Psoas muscle (tissue), 7 donors: ENCODE measurements at regions not wholly inside any gene's neighbourhood (a gene's known extent, or its start where the extent isn't known, plus 50 kb on each side); places are given as distances from the start of the nearest gene placed in this dataset.

Experiments
- ATAC-seq, 4 donors: fragments of 200-7000 bp; cut with Tn5 transposase; one replicate each; pipeline ENCODE4 v1.9.1; 2020; ENCODE audit warnings: moderate library complexity in 3 of 4, mild to moderate bottlenecking in 2 of 4
- DNase-seq, 2 donors: peaks; one replicate each; pipeline ENCODE4 v3.0.0-alpha.2; 2020
- H3K27ac ChIP-seq: fragments of 200-600 bp; one replicate; pipeline ENCODE4 v1.8.0; 2022
- H3K27me3 ChIP-seq, 3 donors: fragments of 200-600 bp in 1 of 3; one replicate each; pipeline versions ENCODE4 v1.6.1 to v1.8.0; 2013 to 2022; ENCODE audit warnings: low read length in 2 of 3, mild to moderate bottlenecking in 2 of 3, moderate library complexity in 1 of 3; ENCODE audit not compliant: insufficient read depth in 3 of 3
- H3K36me3 ChIP-seq, 2 donors: fragments of 200-600 bp in 1 of 2; one replicate each; pipeline versions ENCODE4 v1.6.1 to v1.8.0; 2013 to 2022; ENCODE audit warnings: low read depth in 1 of 2, mild to moderate bottlenecking in 1 of 2, moderate library complexity in 1 of 2; ENCODE audit not compliant: insufficient read depth in 1 of 2
- H3K4me1 ChIP-seq: fragments of 200-600 bp; one replicate; pipeline ENCODE4 v1.8.0; 2022
- H3K4me3 ChIP-seq: fragments of 200-600 bp; one replicate; pipeline ENCODE4 v1.8.0; 2022; ENCODE audit warnings: mild to moderate bottlenecking
- H3K9me3 ChIP-seq: fragments of 200-600 bp; one replicate; pipeline ENCODE4 v1.8.0; 2022
- WGBS, 3 donors: extraction: QIAGEN DNeasy Blood & Tissue Kit; methylation state at CpG; one replicate each; pipeline versions ENCODE4 v1.1.6 to v1.1.7; 2013; 5-methylcytosine and 5-hydroxymethylcytosine counted together
- intact Hi-C, 2 donors: fragments of 100-400 bp; cut with DNase I; formaldehyde crosslinking; loops; one replicate each; pipeline versions ENCODE4 v1.11.0 to v1.14.2; 2022
- TF ChIP-seq, protein P1 (sequence below): fragments of 200-600 bp; IDR thresholded peaks from one replicate; pipeline ENCODE4 v1.8.0; 2022; ENCODE audit warnings: antibody characterized with exemption
- donor health status: healthy with polysubstance abuse.
- donor health status: DM: no; HTN: no; CAD: no; lungs with moderate emphysema.
- donor health status: Bipolar disorder and iron deficiency.
- donor health status: healthy.
- donor health status: DM: yes; HTN: yes; CAD: no.
- donor health status: DM: no; HTN: no; CAD: no.
- donor health status: DM: yes; HTN: yes; CAD: no.

DNA sequence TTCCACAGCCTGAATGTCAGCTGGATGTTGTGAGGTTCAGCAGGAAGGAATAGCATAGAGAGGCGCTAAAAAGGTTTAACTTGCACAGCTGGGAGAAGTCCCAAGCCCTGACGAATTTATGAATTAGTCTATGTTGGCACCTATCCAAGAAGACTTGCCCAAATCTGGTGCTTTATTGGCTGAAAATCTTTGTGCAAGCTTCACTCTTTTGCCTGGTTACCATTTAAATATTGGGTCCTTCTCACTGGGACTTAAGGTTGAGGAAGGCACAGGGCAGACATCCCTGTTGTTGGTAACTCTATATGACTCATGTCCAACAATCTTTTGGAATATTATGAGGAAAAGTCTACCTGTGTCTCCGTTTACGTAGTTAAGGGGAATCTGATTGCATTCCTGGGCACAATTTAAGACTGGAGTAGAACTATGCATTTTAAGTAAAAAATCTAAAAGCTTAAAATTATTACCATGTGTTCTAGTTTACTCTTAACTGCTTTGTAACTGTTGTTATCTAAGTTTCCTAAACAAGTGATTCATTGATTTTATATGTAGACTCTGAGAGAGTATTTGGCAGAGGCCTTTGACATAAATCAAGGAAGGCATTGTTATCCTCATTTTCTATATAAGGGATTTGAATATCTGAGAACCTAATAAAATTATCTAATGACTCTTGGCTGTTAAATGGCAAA is 181.7 kb upstream of the DPYD start:
- WGBS, 3 donors = 42 to 46% (median 44%) methylated on average over 4 of the region's 4 CpGs
- H3K4me3 ChIP-seq = no peak overlapping the region
- no peaks in the 10 kb centered on the region for H3K27me3 ChIP-seq
- H3K36me3 ChIP-seq = no peaks in the 10 kb centered on the region
- TF ChIP-seq, protein P1, sequence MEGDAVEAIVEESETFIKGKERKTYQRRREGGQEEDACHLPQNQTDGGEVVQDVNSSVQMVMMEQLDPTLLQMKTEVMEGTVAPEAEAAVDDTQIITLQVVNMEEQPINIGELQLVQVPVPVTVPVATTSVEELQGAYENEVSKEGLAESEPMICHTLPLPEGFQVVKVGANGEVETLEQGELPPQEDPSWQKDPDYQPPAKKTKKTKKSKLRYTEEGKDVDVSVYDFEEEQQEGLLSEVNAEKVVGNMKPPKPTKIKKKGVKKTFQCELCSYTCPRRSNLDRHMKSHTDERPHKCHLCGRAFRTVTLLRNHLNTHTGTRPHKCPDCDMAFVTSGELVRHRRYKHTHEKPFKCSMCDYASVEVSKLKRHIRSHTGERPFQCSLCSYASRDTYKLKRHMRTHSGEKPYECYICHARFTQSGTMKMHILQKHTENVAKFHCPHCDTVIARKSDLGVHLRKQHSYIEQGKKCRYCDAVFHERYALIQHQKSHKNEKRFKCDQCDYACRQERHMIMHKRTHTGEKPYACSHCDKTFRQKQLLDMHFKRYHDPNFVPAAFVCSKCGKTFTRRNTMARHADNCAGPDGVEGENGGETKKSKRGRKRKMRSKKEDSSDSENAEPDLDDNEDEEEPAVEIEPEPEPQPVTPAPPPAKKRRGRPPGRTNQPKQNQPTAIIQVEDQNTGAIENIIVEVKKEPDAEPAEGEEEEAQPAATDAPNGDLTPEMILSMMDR = no peak
- DNase-seq (no peak), ATAC-seq (no peak)
- intact Hi-C loops = no loop called here
- no peaks in the 10 kb centered on the region for H3K4me1 ChIP-seq
- H3K27ac ChIP-seq = no peak overlapping the region
- peaks cover 12% of the 10 kb centered on the region for H3K9me3 ChIP-seq

DNA sequence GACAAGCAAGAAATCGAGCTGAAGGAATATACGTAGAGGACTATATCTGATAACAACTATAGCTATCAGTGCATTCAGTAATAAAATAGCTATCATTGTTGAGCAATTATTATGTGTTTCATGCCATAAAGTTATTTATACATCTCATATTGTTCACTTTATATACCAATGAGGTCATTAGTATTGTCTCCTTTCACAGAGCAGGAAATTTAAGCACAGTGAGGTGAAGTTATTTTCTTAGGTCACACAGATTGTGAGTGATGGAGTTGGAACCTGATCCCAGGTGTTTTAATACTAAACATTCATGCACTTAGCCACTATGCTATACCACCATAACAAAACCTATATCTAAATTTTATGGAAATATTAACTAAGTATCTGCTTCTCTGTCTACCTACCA is 180.5 kb upstream of the DPYD start:
- Histone ChIP-seq H3K4me1 (no peaks in the 10 kb centered on the region), H3K27ac (no peak overlapping the region), H3K27me3 (no peaks in the 10 kb centered on the region), H3K36me3 (no peaks in the 10 kb centered on the region), H3K4me3 (no peak overlapping the region), H3K9me3 (peaks cover 1% of the 10 kb centered on the region)
- intact Hi-C loops = no loop called here
- DNase-seq = no peak
- WGBS, 3 donors = 85 to 93% (median 91%) methylated on average over 2 of the region's 2 CpGs
- ATAC-seq = no peak
- TF ChIP-seq, protein P1 = no peak

- intact Hi-C loops = no loop called here
These were observed 178.7 kb upstream of the DPYD start for GRCh38 chr1:98099501-98099900.

DNA sequence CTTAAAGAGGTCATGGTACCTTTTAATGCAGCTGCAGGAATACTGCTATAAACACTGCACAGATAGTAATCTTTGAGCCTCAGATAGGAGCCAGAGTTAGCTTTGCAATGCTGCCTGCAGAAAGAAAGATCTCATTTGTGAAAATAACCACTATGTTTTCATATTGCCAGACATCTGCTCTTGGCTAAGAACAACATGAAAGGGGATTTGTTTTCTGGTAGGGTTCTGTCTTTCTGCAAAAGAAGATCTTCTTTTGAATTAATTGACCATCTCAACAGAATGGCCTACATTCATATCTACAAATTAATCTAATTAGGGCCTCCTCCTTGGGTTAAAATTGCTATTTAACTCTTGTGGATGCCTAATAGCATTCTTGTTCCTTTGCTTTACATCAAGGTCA is 177.6 kb upstream of the DPYD start:
- ATAC-seq (no peak), DNase-seq (no peak)
- intact Hi-C loops = no loop called here

More at GRCh38 chr1:98099501-98099900, 178.7 kb upstream of the DPYD start:
- ATAC-seq (no peak), DNase-seq (no peak)
- 63 to 70% (median 68%) methylated on average over 3 of the region's 3 CpGs for WGBS, 3 donors
- TF ChIP-seq, protein P1 = no peak
- Histone ChIP-seq H3K4me3 (no peak overlapping the region), H3K36me3 (no peaks in the 10 kb centered on the region), H3K4me1 (no peaks in the 10 kb centered on the region), H3K27ac (no peak overlapping the region), H3K27me3 (no peaks in the 10 kb centered on the region), H3K9me3 (no peaks in the 10 kb centered on the region)

More for the DNA sequence above, 177.6 kb upstream of the DPYD start:
- Histone ChIP-seq H3K4me1 (no peaks in the 10 kb centered on the region), H3K9me3 (no peaks in the 10 kb centered on the region), H3K27ac (no peak overlapping the region), H3K36me3 (no peaks in the 10 kb centered on the region), H3K27me3 (no peaks in the 10 kb centered on the region), H3K4me3 (no peak overlapping the region)
- TF ChIP-seq, protein P1 = no peak
